LNCAP (cell line): ENCODE measurements at regions not wholly inside any gene's neighbourhood (a gene's known extent, or its start where the extent isn't known, plus 50 kb on each side); places are given as distances from the start of the nearest gene placed in this dataset.

ENCODE experiments used
- TF ChIP-seq, protein P1 (sequence below): fragments of 450-650 bp; IDR thresholded peaks from 2 replicates; pipeline ENCODE4 v1.5.1; 2017; ENCODE audit warnings: mild to moderate bottlenecking

DNA sequence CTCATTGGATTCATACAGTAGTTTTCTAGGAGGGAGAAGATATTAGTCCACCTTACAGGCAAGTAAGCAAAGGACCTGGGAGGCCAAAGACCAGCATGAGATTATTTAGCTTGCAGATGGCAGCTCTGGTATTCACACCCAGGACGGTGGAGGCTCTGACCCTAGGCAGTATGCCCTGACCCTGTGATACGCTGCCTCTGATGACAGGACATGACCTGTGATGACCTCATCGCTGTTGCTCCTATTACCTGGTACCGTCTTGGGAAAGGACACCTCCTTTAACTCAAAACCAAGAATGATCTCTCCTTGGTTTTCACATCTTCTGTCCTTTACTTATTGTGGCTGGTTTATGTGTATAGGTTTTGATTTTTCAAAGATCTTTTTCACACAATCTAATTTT is 298.6 kb downstream of the CLIC5 start:
- TF ChIP-seq, protein P1, sequence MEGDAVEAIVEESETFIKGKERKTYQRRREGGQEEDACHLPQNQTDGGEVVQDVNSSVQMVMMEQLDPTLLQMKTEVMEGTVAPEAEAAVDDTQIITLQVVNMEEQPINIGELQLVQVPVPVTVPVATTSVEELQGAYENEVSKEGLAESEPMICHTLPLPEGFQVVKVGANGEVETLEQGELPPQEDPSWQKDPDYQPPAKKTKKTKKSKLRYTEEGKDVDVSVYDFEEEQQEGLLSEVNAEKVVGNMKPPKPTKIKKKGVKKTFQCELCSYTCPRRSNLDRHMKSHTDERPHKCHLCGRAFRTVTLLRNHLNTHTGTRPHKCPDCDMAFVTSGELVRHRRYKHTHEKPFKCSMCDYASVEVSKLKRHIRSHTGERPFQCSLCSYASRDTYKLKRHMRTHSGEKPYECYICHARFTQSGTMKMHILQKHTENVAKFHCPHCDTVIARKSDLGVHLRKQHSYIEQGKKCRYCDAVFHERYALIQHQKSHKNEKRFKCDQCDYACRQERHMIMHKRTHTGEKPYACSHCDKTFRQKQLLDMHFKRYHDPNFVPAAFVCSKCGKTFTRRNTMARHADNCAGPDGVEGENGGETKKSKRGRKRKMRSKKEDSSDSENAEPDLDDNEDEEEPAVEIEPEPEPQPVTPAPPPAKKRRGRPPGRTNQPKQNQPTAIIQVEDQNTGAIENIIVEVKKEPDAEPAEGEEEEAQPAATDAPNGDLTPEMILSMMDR = no peak

DNA sequence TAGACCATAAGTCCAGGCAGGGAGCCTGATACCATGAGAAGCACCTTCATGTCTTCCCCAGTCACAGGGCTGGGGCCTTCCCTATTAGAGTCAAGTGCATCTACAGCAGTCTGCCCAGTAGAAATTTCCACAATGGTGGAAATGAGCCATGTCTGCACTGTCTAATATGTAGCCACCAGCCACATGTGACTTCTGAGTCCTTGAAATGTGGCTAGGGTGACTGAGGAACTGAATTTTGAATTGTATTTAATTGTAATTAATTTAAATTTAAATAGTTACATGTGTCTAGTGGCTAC is 300.2 kb downstream of the CLIC5 start:
- TF ChIP-seq, protein P1 = no peak

DNA sequence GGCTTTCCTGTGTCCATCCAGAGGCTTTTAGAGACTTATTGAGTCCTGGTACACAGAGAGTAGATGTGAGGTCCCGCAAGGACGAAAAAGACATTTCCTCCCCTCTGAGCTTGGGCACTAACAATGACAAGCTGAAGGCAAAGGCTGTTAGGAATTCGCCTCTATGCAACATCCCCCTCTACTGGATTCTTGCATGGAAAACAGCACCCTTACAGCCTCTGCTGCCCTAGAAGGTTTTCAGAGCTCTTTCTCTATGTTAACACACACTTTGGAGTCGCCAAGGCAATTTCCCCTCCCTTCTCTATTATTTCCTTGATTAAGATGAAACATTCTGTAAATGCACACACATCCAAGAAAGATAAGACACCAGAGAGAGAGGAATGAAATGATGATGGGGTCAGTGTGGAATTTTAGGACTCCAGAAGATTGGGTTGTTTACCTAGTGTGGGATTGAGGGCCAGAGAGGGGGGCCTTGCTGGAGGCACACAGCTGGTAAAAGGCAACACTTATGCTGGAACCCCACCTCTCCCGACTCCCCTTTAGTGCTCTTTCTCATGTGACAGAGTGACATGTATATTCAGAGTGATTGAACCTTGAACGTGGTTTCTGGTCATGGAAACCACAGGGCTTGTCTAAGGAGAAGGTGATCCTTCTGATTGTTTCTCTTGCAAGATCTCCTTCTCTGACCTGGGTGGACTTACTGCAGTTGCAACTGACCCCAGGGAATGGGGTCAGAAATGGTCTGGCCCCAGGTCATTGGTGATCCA is 300.7 kb downstream of the CLIC5 start:
- TF ChIP-seq, protein P1 = peak; percentile 73

DNA sequence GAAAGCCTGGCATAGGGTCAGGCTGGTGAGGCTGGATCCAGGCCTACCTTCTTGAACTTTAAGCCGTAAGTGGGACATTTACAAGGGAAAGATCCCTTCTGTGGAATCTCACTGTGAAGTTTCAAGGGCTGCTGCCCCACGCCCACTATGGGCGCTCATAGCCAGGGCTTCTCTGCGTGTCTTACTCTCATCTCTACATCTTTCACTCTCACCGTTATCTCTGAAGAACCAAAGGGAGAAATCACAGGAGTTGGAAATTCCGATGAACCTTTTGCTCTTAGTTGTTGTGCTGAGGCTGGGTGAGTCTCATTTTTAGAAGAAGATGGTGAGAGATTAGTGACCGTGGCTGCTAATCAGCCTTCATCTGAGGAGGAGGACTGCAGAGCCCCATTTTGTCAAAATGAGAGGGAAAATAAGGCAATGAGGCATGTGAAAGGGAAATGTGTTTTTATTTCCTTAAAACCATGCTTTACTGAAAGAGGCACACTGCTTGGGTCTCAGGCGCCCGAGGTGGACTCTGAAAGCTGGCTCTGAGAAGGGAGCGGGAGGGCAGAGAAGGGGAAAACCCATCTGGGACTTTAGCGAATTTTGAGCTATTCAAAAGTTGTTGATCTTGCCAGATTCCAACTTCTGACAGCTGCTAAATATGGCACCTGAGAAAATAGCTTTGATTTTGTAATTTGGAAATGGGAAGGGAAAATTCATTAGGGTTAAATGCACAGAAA is 301.5 kb downstream of the CLIC5 start:
- TF ChIP-seq, protein P1 = no peak
